Type B pancreatic cell (in vitro differentiated cells): ENCODE measurements at regions not wholly inside any gene's neighbourhood (a gene's known extent, or its start where the extent isn't known, plus 50 kb on each side); places are given as distances from the start of the nearest gene placed in this dataset.

Experiments used
- DNase-seq: peaks from one replicate; pipeline ENCODE4 v3.0.0; 2021; ENCODE audit warnings: mixed read lengths; ENCODE audit not compliant: unreplicated experiment; ENCODE audit errors: extremely low spot score
- H3K27ac Mint-ChIP-seq: 2 replicates; pipeline ENCODE4 v1.8.0; 2021; ENCODE audit warnings: mild to moderate bottlenecking, mixed read lengths
- H3K27me3 Mint-ChIP-seq: 2 replicates; pipeline ENCODE4 v1.8.0; 2021; ENCODE audit warnings: mixed read lengths
- H3K36me3 Mint-ChIP-seq: 2 replicates; pipeline ENCODE4 v1.8.0; 2021; ENCODE audit warnings: mixed read lengths
- H3K4me1 Mint-ChIP-seq: one replicate; pipeline ENCODE4 v1.8.0; 2021; ENCODE audit warnings: mixed read lengths; ENCODE audit not compliant: unreplicated experiment
- H3K4me3 Mint-ChIP-seq: 2 replicates; pipeline ENCODE4 v1.8.0; 2021; ENCODE audit warnings: mild to moderate bottlenecking, mixed read lengths
- H3K9me3 Mint-ChIP-seq: 2 replicates; pipeline ENCODE4 v1.8.0; 2021; ENCODE audit warnings: mixed read lengths
- CTCF ChIP-seq: fragments of 200-600 bp; sonication (generic); conservative IDR thresholded peaks from 2 replicates; pipeline ENCODE4 v1.5.0; 2021; ENCODE audit warnings: antibody characterized with exemption, mild to moderate bottlenecking

GRCh38 chr14:25358330-25358729, 308.4 kb upstream of the STXBP6 start:
- no peak overlapping the region for H3K4me3 Mint-ChIP-seq
- no peaks in the 10 kb centered on the region for H3K36me3 Mint-ChIP-seq
- DNase-seq, result no peak
- no peak for TF ChIP-seq CTCF
- no peaks in the 10 kb centered on the region for H3K27me3 Mint-ChIP-seq
- H3K27ac Mint-ChIP-seq, result no peak overlapping the region
- no peaks in the 10 kb centered on the region for H3K4me1 Mint-ChIP-seq
- peaks cover 5% of the 10 kb centered on the region for H3K9me3 Mint-ChIP-seq

- no peak for DNase-seq
- H3K9me3 Mint-ChIP-seq, result no peaks in the 10 kb centered on the region
- TF ChIP-seq CTCF, result no peak
- H3K4me1 Mint-ChIP-seq, result no peaks in the 10 kb centered on the region
- H3K27ac Mint-ChIP-seq, result no peak overlapping the region
- H3K27me3 Mint-ChIP-seq, result no peaks in the 10 kb centered on the region
- H3K36me3 Mint-ChIP-seq, result no peaks in the 10 kb centered on the region
- no peak overlapping the region for H3K4me3 Mint-ChIP-seq
Observed at GRCh38 chr14:25351269-25351668, 301.3 kb upstream of the STXBP6 start.

- Mint-ChIP-seq H3K36me3 (no peaks in the 10 kb centered on the region), H3K9me3 (no peaks in the 10 kb centered on the region), H3K4me1 (no peaks in the 10 kb centered on the region), H3K27ac (no peak overlapping the region), H3K27me3 (no peaks in the 10 kb centered on the region), H3K4me3 (no peak overlapping the region)
- no peak for DNase-seq
- TF ChIP-seq CTCF, result no peak
Observed at GRCh38 chr14:25350802-25351201, 300.9 kb upstream of the STXBP6 start.

GRCh38 chr14:25350021-25350420, 300.1 kb upstream of the STXBP6 start:
- H3K27ac Mint-ChIP-seq, result no peak overlapping the region
- no peak for DNase-seq
- H3K27me3 Mint-ChIP-seq, result no peaks in the 10 kb centered on the region
- no peaks in the 10 kb centered on the region for H3K4me1 Mint-ChIP-seq
- H3K36me3 Mint-ChIP-seq, result no peaks in the 10 kb centered on the region
- no peaks in the 10 kb centered on the region for H3K9me3 Mint-ChIP-seq
- TF ChIP-seq CTCF, result no peak
- no peak overlapping the region for H3K4me3 Mint-ChIP-seq

GRCh38 chr14:25349269-25349668, 299.3 kb upstream of the STXBP6 start:
- Mint-ChIP-seq H3K4me3 (no peak overlapping the region), H3K27ac (no peak overlapping the region), H3K36me3 (no peaks in the 10 kb centered on the region), H3K9me3 (no peaks in the 10 kb centered on the region), H3K4me1 (no peaks in the 10 kb centered on the region), H3K27me3 (no peaks in the 10 kb centered on the region)
- DNase-seq, result no peak
- TF ChIP-seq CTCF, result no peak

- no peak for DNase-seq
- H3K27me3 Mint-ChIP-seq, result no peaks in the 10 kb centered on the region
- no peak for TF ChIP-seq CTCF
- H3K4me1 Mint-ChIP-seq, result no peaks in the 10 kb centered on the region
- no peak overlapping the region for H3K4me3 Mint-ChIP-seq
- no peaks in the 10 kb centered on the region for H3K36me3 Mint-ChIP-seq
- peaks cover 5% of the 10 kb centered on the region for H3K9me3 Mint-ChIP-seq
- H3K27ac Mint-ChIP-seq, result no peak overlapping the region
Observed at GRCh38 chr14:25340882-25341281, 290.9 kb upstream of the STXBP6 start.
